ENCODE measurements at regions not wholly inside any gene's neighbourhood (a gene's known extent, or its start where the extent isn't known, plus 50 kb on each side); places are given as distances from the start of the nearest gene placed in this dataset.

DNA sequence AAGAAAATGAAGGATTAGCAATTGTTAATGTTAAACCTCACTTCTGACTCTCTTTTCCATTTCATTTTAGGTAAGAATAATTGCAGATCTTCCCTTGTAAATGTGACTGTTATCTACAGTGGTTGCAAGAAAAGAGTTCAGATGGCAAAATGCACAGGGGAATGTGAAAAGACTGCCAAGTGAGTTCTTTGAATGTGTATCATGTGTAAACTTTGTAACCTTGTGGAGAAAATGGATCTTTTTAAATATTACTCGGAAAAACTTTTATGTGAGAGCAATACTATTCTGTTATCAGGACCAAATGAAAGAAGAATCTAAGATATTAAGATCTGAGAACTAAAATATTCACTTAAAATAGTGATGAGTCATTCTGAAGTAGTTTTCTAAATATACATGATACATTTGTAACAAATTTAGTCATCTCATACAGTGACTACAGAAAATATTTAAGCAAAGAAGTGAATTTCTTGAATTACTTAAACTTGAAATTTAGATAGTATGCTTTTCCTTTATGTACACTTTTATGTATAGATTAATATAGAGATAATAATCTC lies 122.5 kb upstream of the CNTN1 start:
- H3K36me3 ChIP-seq = no peaks in the 10 kb centered on the region

GRCh38 chr12:40573024-40573423 lies 119.2 kb upstream of the CNTN1 start:
- intact Hi-C loops (cut with DNase I) = no loop called here
- Histone ChIP-seq H3K27ac (no peak overlapping the region), H3K4me1 (no peaks in the 10 kb centered on the region), H3K4me3 (no peak overlapping the region), H3K9me3 (no peaks in the 10 kb centered on the region), H3K36me3 (no peaks in the 10 kb centered on the region), H3K27me3 (no peaks in the 10 kb centered on the region)
- ATAC-seq = no peak
- TF ChIP-seq, protein P1, sequence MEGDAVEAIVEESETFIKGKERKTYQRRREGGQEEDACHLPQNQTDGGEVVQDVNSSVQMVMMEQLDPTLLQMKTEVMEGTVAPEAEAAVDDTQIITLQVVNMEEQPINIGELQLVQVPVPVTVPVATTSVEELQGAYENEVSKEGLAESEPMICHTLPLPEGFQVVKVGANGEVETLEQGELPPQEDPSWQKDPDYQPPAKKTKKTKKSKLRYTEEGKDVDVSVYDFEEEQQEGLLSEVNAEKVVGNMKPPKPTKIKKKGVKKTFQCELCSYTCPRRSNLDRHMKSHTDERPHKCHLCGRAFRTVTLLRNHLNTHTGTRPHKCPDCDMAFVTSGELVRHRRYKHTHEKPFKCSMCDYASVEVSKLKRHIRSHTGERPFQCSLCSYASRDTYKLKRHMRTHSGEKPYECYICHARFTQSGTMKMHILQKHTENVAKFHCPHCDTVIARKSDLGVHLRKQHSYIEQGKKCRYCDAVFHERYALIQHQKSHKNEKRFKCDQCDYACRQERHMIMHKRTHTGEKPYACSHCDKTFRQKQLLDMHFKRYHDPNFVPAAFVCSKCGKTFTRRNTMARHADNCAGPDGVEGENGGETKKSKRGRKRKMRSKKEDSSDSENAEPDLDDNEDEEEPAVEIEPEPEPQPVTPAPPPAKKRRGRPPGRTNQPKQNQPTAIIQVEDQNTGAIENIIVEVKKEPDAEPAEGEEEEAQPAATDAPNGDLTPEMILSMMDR (IDR thresholded peaks at IDR 0.05) = no peak
- TF ChIP-seq POLR2A (IDR thresholded peaks at IDR 0.05) = no peak
- DNase-seq = no peak

More for the DNA sequence above, 122.5 kb upstream of the CNTN1 start:
- H3K27ac ChIP-seq = no peak overlapping the region
- DNase-seq = no peak
- H3K4me3 ChIP-seq = no peak overlapping the region
- H3K27me3 ChIP-seq = no peaks in the 10 kb centered on the region
- TF ChIP-seq, protein P1 (IDR thresholded peaks at IDR 0.05) = no peak
- no peak for ATAC-seq
- WGBS, 4 donors = 60 to 71% (median 68%) methylated on average over 1 of the region's 1 CpG
- H3K4me1 ChIP-seq = no peaks in the 10 kb centered on the region
- intact Hi-C loops (cut with DNase I) = no loop called here
- H3K9me3 ChIP-seq = no peaks in the 10 kb centered on the region

DNA sequence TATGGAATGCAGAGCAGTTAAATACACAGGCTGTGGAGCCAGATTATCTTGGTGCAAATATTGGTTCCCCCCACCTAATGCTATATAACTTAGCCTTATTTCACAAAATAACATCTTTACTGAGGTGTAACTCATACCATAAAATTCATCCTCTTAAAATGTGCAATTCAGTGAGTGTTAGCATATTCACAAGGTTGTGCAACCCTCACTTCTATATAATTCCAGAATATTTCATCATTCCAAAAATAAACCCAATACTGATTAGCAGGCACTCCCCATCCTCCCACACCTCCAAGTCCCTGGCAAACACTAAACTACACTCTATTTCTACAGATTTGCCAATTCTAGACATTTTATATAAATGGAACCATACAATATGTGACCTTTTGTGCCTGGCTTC lies 116.3 kb upstream of the CNTN1 start:
- no peaks in the 10 kb centered on the region for H3K27me3 ChIP-seq
- TF ChIP-seq POLR2A (IDR thresholded peaks at IDR 0.05) = no peak
- TF ChIP-seq, protein P1 (IDR thresholded peaks at IDR 0.05) = no peak

GRCh38 chr12:40577834-40578233 lies 114.4 kb upstream of the CNTN1 start:
- Histone ChIP-seq H3K4me1 (no peaks in the 10 kb centered on the region), H3K4me3 (no peak overlapping the region), H3K27ac (no peak overlapping the region), H3K27me3 (no peaks in the 10 kb centered on the region), H3K36me3 (no peaks in the 10 kb centered on the region), H3K9me3 (no peaks in the 10 kb centered on the region)
- intact Hi-C loops (cut with DNase I) = no loop called here
- no peak for TF ChIP-seq POLR2A (IDR thresholded peaks at IDR 0.05)
- TF ChIP-seq, protein P1 (IDR thresholded peaks at IDR 0.05) = no peak
- WGBS, 4 donors = 59 to 71% (median 68%) methylated on average over 1 of the region's 1 CpG
- DNase-seq (no peak), ATAC-seq (no peak)

More for the DNA sequence above, 116.3 kb upstream of the CNTN1 start:
- intact Hi-C loops (cut with DNase I) = no loop called here
- no peak for ATAC-seq
- Histone ChIP-seq H3K4me1 (no peaks in the 10 kb centered on the region), H3K9me3 (no peaks in the 10 kb centered on the region), H3K27ac (no peak overlapping the region), H3K36me3 (no peaks in the 10 kb centered on the region), H3K4me3 (no peak overlapping the region)
- no peak for DNase-seq
